ENCODE measurements at regions not wholly inside any gene's neighbourhood (a gene's known extent, or its start where the extent isn't known, plus 50 kb on each side); places are given as distances from the start of the nearest gene placed in this dataset.

DNA sequence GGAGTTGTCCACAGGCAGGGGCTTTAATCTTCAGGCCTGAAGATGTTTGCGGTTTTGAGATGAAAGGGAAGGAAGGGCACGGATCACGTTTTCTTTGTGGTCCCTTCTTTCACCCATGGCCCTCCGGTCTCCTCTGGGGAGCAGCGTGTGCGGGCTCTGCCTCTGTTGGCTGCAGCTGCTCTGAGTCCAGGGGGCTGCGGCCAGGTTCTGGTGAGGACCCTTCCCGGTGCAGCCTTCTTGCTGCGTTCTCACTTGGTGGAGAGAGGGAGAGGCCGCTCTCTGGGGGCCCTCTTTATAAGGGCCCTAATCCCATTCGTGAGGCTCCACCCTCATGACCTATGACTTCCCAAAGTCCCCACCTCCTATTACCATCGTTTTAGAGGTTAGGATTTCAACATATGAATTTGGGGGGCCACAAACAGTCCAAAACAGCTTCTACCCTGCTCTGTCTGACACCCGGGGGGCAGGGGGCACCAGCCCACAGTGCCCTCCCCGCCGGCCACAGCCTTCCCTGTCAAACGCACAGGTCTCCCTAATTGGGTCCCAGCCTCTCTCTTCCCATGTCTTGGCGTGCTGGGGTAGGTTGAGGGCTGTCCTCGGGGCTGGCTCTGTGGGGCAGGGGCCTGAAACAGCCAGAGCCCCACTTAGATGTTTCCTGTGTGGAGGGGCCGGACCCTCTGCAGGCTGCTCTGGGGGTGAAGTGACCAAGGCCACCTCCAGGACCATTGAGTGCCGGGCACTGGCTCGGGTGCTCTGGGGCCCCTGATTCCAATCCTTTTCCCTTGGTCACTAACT is 100.1 kb upstream of the C1orf174 start:
- 68% methylated on average over 13 of the region's 21 CpGs for WGBS (ENCODE audit: insufficient coverage)
- Histone ChIP-seq H3K4me3 (ENCODE audit: low read depth, low read length) (no peak overlapping the region), H3K27ac (ENCODE audit: low read depth, low read length) (no peak overlapping the region), H3K36me3 (ENCODE audit: control insufficient read depth, insufficient read depth, low read length) (no peaks in the 10 kb centered on the region), H3K9me3 (ENCODE audit: control insufficient read depth, insufficient read depth, low read length) (no peaks in the 10 kb centered on the region), H3K27me3 (ENCODE audit: control insufficient read depth, insufficient read depth, low read length) (no peaks in the 10 kb centered on the region), H3K4me1 (ENCODE audit: control insufficient read depth, insufficient read depth, low read length) (no peaks in the 10 kb centered on the region)
- DNase-seq (ENCODE audit: low read depth in 4 of 6, low spot score in 6 of 6): no peak

GRCh38 chr1:4000811-4001251 is 100.8 kb upstream of the C1orf174 start:
- H3K36me3 ChIP-seq (ENCODE audit: control insufficient read depth, insufficient read depth, low read length): no peaks in the 10 kb centered on the region
- H3K9me3 ChIP-seq (ENCODE audit: control insufficient read depth, insufficient read depth, low read length): no peaks in the 10 kb centered on the region
- no peak for DNase-seq (ENCODE audit: low read depth in 4 of 6, low spot score in 6 of 6)
- no peak overlapping the region for H3K4me3 ChIP-seq (ENCODE audit: low read depth, low read length)
- H3K27ac ChIP-seq (ENCODE audit: low read depth, low read length): no peak overlapping the region
- WGBS (ENCODE audit: insufficient coverage): 91% methylated on average over 15 of the region's 17 CpGs
- H3K4me1 ChIP-seq (ENCODE audit: control insufficient read depth, insufficient read depth, low read length): no peaks in the 10 kb centered on the region
- no peaks in the 10 kb centered on the region for H3K27me3 ChIP-seq (ENCODE audit: control insufficient read depth, insufficient read depth, low read length)

DNA sequence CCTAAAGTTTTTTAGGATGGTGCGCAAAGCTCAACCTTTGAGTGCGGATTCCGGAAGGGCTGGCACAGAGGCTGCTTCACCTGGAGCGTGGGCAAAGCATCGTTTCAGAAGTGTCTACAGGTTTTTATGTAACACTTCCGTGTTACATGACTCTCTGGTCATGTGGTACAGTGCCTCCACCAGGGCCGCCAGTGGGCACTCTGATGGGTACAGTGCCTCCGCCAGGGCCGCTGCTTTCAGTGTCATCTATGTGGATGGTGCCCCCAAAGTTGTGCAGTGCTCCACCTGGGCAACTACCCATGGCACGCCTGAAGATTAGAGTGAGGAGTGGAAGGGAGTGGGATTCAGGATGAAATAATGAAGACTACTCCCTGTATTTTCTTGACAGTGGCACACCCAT is 101.4 kb upstream of the C1orf174 start:
- Histone ChIP-seq H3K27me3 (ENCODE audit: control insufficient read depth, insufficient read depth, low read length) (no peaks in the 10 kb centered on the region), H3K4me1 (ENCODE audit: control insufficient read depth, insufficient read depth, low read length) (no peaks in the 10 kb centered on the region), H3K9me3 (ENCODE audit: control insufficient read depth, insufficient read depth, low read length) (no peaks in the 10 kb centered on the region), H3K27ac (ENCODE audit: low read depth, low read length) (no peak overlapping the region), H3K4me3 (ENCODE audit: low read depth, low read length) (no peak overlapping the region), H3K36me3 (ENCODE audit: control insufficient read depth, insufficient read depth, low read length) (no peaks in the 10 kb centered on the region)
- no peak for DNase-seq (ENCODE audit: low read depth in 4 of 6, low spot score in 6 of 6)
- 91% methylated on average over 9 of the region's 10 CpGs for WGBS (ENCODE audit: insufficient coverage)

DNA sequence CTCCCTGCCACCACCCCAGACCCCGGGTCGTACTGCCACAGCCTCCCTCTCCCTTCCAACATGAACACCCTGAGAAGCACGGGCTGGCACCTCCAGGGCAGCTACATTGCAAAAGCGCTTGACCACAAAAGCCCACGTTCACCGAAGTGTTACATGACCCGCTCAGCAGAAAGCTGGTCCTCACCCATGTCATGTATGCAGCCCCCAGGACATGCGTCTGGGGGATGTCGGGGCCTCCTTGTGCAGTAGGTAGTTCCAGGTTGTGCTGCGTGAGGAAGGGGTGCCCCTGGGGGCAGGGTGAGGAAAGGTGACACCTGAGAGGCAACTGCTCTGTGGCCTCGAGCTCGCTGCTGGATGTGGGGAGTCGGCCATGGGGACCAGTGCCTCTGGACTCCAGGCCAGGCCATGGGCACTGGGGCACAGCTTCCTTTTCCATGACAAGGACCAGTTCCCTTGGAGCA is 102.0 kb upstream of the C1orf174 start:
- Histone ChIP-seq H3K4me1 (ENCODE audit: control insufficient read depth, insufficient read depth, low read length) (no peaks in the 10 kb centered on the region), H3K27ac (ENCODE audit: low read depth, low read length) (no peak overlapping the region), H3K27me3 (ENCODE audit: control insufficient read depth, insufficient read depth, low read length) (no peaks in the 10 kb centered on the region), H3K36me3 (ENCODE audit: control insufficient read depth, insufficient read depth, low read length) (no peaks in the 10 kb centered on the region), H3K4me3 (ENCODE audit: low read depth, low read length) (no peak overlapping the region), H3K9me3 (ENCODE audit: control insufficient read depth, insufficient read depth, low read length) (no peaks in the 10 kb centered on the region)
- no peak for DNase-seq (ENCODE audit: low read depth in 4 of 6, low spot score in 6 of 6)
- WGBS (ENCODE audit: insufficient coverage): 80% methylated on average over 13 of the region's 13 CpGs

- no peaks in the 10 kb centered on the region for H3K36me3 ChIP-seq (ENCODE audit: control insufficient read depth, insufficient read depth, low read length)
- H3K27ac ChIP-seq (ENCODE audit: low read depth, low read length): no peak overlapping the region
- no peak overlapping the region for H3K4me3 ChIP-seq (ENCODE audit: low read depth, low read length)
- H3K4me1 ChIP-seq (ENCODE audit: control insufficient read depth, insufficient read depth, low read length): no peaks in the 10 kb centered on the region
- H3K27me3 ChIP-seq (ENCODE audit: control insufficient read depth, insufficient read depth, low read length): no peaks in the 10 kb centered on the region
- H3K9me3 ChIP-seq (ENCODE audit: control insufficient read depth, insufficient read depth, low read length): no peaks in the 10 kb centered on the region
- WGBS (ENCODE audit: insufficient coverage): 64% methylated on average over 10 of the region's 10 CpGs
- no peak for DNase-seq (ENCODE audit: low read depth in 4 of 6, low spot score in 6 of 6)
These were observed 102.7 kb upstream of the C1orf174 start for GRCh38 chr1:4002741-4003140.

GRCh38 chr1:4003846-4004505 is 103.9 kb upstream of the C1orf174 start:
- WGBS (ENCODE audit: insufficient coverage): 88% methylated on average over 18 of the region's 20 CpGs
- Histone ChIP-seq H3K27ac (ENCODE audit: low read depth, low read length) (no peak overlapping the region), H3K4me1 (ENCODE audit: control insufficient read depth, insufficient read depth, low read length) (no peaks in the 10 kb centered on the region), H3K36me3 (ENCODE audit: control insufficient read depth, insufficient read depth, low read length) (no peaks in the 10 kb centered on the region), H3K27me3 (ENCODE audit: control insufficient read depth, insufficient read depth, low read length) (no peaks in the 10 kb centered on the region), H3K4me3 (ENCODE audit: low read depth, low read length) (no peak overlapping the region), H3K9me3 (ENCODE audit: control insufficient read depth, insufficient read depth, low read length) (no peaks in the 10 kb centered on the region)
- no peak for DNase-seq (ENCODE audit: low read depth in 4 of 6, low spot score in 6 of 6)

- DNase-seq (ENCODE audit: low read depth in 4 of 6, low spot score in 6 of 6): no peak
- Histone ChIP-seq H3K27ac (ENCODE audit: low read depth, low read length) (no peak overlapping the region), H3K9me3 (ENCODE audit: control insufficient read depth, insufficient read depth, low read length) (no peaks in the 10 kb centered on the region), H3K4me1 (ENCODE audit: control insufficient read depth, insufficient read depth, low read length) (no peaks in the 10 kb centered on the region), H3K36me3 (ENCODE audit: control insufficient read depth, insufficient read depth, low read length) (no peaks in the 10 kb centered on the region), H3K27me3 (ENCODE audit: control insufficient read depth, insufficient read depth, low read length) (no peaks in the 10 kb centered on the region), H3K4me3 (ENCODE audit: low read depth, low read length) (no peak overlapping the region)
- 83% methylated on average over 15 of the region's 17 CpGs for WGBS (ENCODE audit: insufficient coverage)
These were observed 104.8 kb upstream of the C1orf174 start for GRCh38 chr1:4004635-4005430.

DNA sequence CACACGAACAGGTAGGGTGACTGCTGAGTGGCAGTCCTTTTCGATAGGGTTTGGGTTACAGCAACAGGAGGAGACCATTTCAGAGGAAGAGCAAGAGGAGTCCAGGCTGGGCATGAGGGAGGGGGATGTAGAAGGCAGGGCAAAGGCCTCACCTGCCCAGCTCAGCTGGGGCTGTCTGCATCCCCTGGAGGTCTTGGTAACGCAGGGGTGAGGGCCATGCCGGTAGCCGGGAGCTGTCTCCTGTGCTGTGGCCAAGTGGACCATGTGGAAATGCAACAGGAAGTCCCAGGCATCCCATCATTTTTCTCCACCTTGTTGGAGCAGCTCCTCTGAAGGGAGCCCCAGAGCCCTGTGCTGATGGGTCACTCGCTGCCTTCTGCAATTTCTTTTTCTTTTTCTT is 105.4 kb upstream of the C1orf174 start:
- no peaks in the 10 kb centered on the region for H3K4me1 ChIP-seq (ENCODE audit: control insufficient read depth, insufficient read depth, low read length)
- no peaks in the 10 kb centered on the region for H3K9me3 ChIP-seq (ENCODE audit: control insufficient read depth, insufficient read depth, low read length)
- 76% methylated on average over 6 of the region's 6 CpGs for WGBS (ENCODE audit: insufficient coverage)
- DNase-seq (ENCODE audit: low read depth in 4 of 6, low spot score in 6 of 6): no peak
- H3K36me3 ChIP-seq (ENCODE audit: control insufficient read depth, insufficient read depth, low read length): no peaks in the 10 kb centered on the region
- H3K4me3 ChIP-seq (ENCODE audit: low read depth, low read length): no peak overlapping the region
- no peak overlapping the region for H3K27ac ChIP-seq (ENCODE audit: low read depth, low read length)
- no peaks in the 10 kb centered on the region for H3K27me3 ChIP-seq (ENCODE audit: control insufficient read depth, insufficient read depth, low read length)

DNA sequence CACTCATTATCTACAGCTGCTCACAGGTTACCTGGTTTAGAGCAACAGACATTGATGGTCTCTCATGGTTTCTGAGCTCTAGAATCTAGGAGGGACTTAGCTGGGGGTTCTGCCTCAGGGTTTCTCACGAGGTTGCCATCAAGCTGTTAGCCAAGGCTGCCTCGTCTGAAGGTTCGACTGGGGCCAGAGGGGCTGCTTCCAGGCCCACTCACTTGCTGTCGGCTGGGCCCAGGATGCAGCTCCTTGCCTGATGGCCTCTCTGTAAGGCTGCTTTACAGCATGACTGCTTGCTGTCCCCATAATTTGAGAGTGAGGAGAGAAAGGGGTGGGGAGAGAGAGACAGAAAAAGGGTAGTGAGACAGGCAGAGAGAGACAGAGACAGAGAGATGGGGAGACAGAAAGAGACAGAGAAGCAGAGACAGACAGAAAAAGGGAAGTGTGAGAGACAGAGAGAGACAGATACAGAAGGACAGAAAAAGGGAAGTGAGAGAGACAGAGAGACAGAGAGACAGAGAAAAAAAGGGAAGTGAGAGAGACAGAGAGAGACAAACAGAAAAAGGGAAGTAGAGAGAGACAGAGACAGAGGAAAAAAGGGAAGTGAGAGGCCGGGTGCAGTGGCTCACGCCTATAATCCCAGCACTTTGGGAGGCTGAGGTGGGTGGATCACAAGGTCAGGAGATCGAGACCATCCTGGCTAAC is 106.8 kb upstream of the C1orf174 start:
- H3K9me3 ChIP-seq (ENCODE audit: control insufficient read depth, insufficient read depth, low read length): no peaks in the 10 kb centered on the region
- WGBS (ENCODE audit: insufficient coverage): 76% methylated on average over 4 of the region's 7 CpGs
- H3K4me3 ChIP-seq (ENCODE audit: low read depth, low read length): no peak overlapping the region
- no peak overlapping the region for H3K27ac ChIP-seq (ENCODE audit: low read depth, low read length)
- H3K36me3 ChIP-seq (ENCODE audit: control insufficient read depth, insufficient read depth, low read length): no peaks in the 10 kb centered on the region
- H3K27me3 ChIP-seq (ENCODE audit: control insufficient read depth, insufficient read depth, low read length): no peaks in the 10 kb centered on the region
- peaks cover 8% of the 10 kb centered on the region for H3K4me1 ChIP-seq (ENCODE audit: control insufficient read depth, insufficient read depth, low read length)
- no peak for DNase-seq (ENCODE audit: low read depth in 4 of 6, low spot score in 6 of 6)

Measured in spinal cord (tissue), 9 donors.